Activated CD4-positive, alpha-beta memory T cell treated with anti-CD3 and anti-CD28 coated beads for 36 hours (primary cell): ENCODE measurements at regions not wholly inside any gene's neighbourhood (a gene's known extent, or its start where the extent isn't known, plus 50 kb on each side); places are given as distances from the start of the nearest gene placed in this dataset.

Experiments used
- CTCF ChIA-PET: fragments of 350-600 bp; sonication (Branson Sonifier 250); formaldehyde crosslinking; loops from one replicate; lab custom pipeline; 2021; ENCODE audit warnings: antibody characterized with exemption, inconsistent platforms; lab: Charles Lee
- POLR2A ChIA-PET: fragments of 350-600 bp; sonication (Branson Sonifier 250); formaldehyde crosslinking; loops from one replicate; lab custom pipeline; 2021; ENCODE audit warnings: antibody characterized with exemption; lab: Charles Lee
- DNase-seq: peaks from one replicate; pipeline ENCODE4 v3.0.0-alpha.2; 2020
- H3K27ac Mint-ChIP-seq: one replicate; pipeline ENCODE4 v1.8.0; 2021; ENCODE audit warnings: mixed read lengths
- H3K27me3 Mint-ChIP-seq: one replicate; pipeline ENCODE4 v1.8.0; 2021; ENCODE audit warnings: mixed read lengths
- H3K36me3 Mint-ChIP-seq: one replicate; pipeline ENCODE4 v1.8.0; 2021; ENCODE audit warnings: mixed read lengths
- H3K4me1 Mint-ChIP-seq: one replicate; pipeline ENCODE4 v1.8.0; 2021; ENCODE audit warnings: low read depth, mixed read lengths
- H3K4me3 Mint-ChIP-seq: one replicate; pipeline ENCODE4 v1.8.0; 2021; ENCODE audit warnings: mild to moderate bottlenecking, mixed read lengths
- H3K9me3 Mint-ChIP-seq: one replicate; pipeline ENCODE4 v1.8.0; 2021; ENCODE audit warnings: mixed read lengths
- intact Hi-C: fragments of 100-400 bp; cut with micrococcal nuclease; formaldehyde crosslinking; loops from one replicate; pipeline ENCODE4 v1.15.1; 2023

DNA sequence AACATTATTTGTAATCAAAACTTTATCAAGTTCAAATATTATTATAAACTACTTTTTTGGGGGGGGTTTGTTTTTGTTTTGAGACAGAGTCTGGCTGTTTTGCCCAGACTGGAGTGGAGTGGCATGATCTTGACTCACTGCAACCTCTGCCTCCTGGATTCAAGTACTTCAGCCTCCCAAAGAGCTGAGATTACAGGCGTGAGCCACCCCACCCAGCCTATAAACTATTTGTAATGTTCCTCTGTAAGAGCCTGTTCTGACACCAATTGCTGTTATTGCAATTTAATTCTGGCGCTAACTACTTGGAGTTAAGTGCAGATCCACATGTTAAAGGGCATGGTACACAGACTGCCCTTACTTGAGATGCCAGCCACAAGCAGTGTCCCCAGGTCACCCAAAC is 478.1 kb upstream of the NRP1 start:
- H3K36me3 Mint-ChIP-seq = no peaks in the 10 kb centered on the region
- no peaks in the 10 kb centered on the region for H3K27me3 Mint-ChIP-seq
- H3K27ac Mint-ChIP-seq = no peak overlapping the region
- no peaks in the 10 kb centered on the region for H3K4me1 Mint-ChIP-seq
- intact Hi-C loops = no loop called here
- no peak overlapping the region for H3K4me3 Mint-ChIP-seq
- no peak for DNase-seq
- POLR2A ChIA-PET = no interaction called here
- CTCF ChIA-PET = interaction anchor here (0.7 to 1.4 kb wide), 3 partner anchors 19 to 619 kb away, joined by 3 read pairs; no protein-coding TSS in a partner anchor
- H3K9me3 Mint-ChIP-seq = no peaks in the 10 kb centered on the region

DNA sequence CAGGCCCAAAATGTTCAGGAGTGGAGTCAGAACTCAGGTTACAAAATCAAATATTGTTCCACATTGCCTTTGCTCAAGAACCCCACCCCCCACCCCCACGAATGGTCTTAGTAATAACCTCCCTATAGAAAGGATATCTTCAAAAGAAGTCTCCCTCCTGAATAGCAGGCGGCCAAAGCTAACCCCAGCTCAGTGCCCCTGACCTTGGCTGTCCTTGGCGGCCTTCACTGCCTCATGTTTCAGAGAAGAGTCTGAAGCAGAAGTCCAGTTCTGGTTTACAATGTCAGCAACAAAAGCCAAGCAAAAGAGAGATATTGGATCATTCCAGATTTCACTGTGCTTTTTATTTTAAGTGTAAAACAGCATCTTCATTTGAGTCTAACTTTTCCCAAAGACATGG is 476.5 kb upstream of the NRP1 start:
- Mint-ChIP-seq H3K36me3 (no peaks in the 10 kb centered on the region), H3K9me3 (no peaks in the 10 kb centered on the region), H3K27ac (no peak overlapping the region), H3K27me3 (no peaks in the 10 kb centered on the region), H3K4me1 (no peaks in the 10 kb centered on the region), H3K4me3 (no peak overlapping the region)
- intact Hi-C loops = no loop called here
- CTCF ChIA-PET = no interaction called here
- DNase-seq = no peak
- POLR2A ChIA-PET = no interaction called here

GRCh38 chr10:33809732-33810131 is 475.3 kb upstream of the NRP1 start:
- intact Hi-C loops = no loop called here
- POLR2A ChIA-PET = no interaction called here
- DNase-seq = no peak
- H3K36me3 Mint-ChIP-seq = no peaks in the 10 kb centered on the region
- H3K27ac Mint-ChIP-seq = no peak overlapping the region
- CTCF ChIA-PET = interaction anchor here (1.1 kb wide), 1 partner anchor 8 kb away, joined by 3 read pairs; no protein-coding TSS in a partner anchor
- H3K4me3 Mint-ChIP-seq = no peak overlapping the region
- no peaks in the 10 kb centered on the region for H3K9me3 Mint-ChIP-seq
- no peaks in the 10 kb centered on the region for H3K4me1 Mint-ChIP-seq
- no peaks in the 10 kb centered on the region for H3K27me3 Mint-ChIP-seq

DNA sequence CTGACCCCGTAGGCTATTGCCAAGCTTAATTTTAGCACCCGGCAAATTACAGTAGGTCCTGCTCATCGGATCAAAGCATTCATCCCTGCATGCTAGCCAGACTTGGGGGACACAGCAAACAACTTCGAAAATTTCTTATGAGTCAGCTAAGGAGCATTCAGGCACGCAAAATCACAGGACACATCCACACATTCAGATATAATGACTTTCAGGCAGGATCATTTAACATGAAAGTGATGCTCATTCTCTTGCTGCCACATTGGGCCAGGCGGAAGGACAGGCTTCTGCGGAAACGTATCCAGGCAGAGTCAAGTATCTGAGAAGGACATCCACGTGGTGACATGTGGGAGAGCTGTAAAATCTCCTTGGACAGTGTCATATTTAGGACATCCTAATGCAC is 474.0 kb upstream of the NRP1 start:
- no peaks in the 10 kb centered on the region for H3K9me3 Mint-ChIP-seq
- H3K4me1 Mint-ChIP-seq = no peaks in the 10 kb centered on the region
- ChIA-PET CTCF (interaction anchor here (1.1 kb wide), 1 partner anchor 9 kb away, joined by 3 read pairs; no protein-coding TSS in a partner anchor), POLR2A (no interaction called here)
- H3K27ac Mint-ChIP-seq = no peak overlapping the region
- no peak overlapping the region for H3K4me3 Mint-ChIP-seq
- no peaks in the 10 kb centered on the region for H3K36me3 Mint-ChIP-seq
- intact Hi-C loops = no loop called here
- H3K27me3 Mint-ChIP-seq = no peaks in the 10 kb centered on the region
- DNase-seq = no peak

DNA sequence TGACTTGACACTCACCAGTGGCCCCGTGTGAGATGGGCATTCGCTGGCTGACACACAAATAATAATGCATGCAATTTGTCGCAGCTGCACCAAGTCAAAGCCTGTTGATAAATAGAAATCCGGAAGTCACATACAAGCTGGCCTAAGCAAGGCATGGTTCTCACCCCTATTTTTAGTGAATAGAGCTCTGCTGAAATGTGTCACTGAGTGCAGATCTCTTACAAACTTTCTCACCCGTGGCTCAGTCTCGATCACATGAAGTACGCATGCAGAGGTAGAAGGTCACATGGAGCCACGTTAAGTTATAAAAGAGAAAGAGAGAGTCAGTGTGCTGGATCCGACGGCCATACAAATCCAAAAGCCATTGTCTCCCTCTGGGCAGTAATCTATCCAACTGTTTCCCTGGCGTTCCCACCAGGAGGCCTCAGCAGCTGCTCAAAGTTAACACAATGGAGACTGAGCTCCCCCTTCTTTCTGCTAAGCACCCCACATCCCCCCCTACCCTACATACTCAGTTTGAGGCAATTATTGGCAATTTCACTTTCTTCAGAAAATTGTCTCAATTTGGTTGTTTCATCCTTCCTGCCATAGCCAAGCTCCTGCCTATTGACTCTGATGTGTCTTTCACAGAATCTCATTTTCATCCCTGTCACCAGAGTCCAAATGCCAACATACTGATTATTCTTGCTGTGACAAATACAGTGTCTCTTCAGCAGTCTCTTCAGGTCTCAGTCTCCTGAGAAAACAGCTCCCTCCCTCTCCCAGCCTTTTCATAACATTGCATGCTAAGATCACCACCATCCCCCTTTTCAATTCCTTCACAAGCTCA is 473.3 kb upstream of the NRP1 start:
- H3K27me3 Mint-ChIP-seq = no peaks in the 10 kb centered on the region
- DNase-seq = no peak
- no peaks in the 10 kb centered on the region for H3K9me3 Mint-ChIP-seq
- ChIA-PET POLR2A (no interaction called here), CTCF (interaction anchor here (1.3 kb wide), 1 partner anchor 474 kb away, joined by 3 read pairs; the partner anchor contains the start of gene NRP1)
- H3K36me3 Mint-ChIP-seq = no peaks in the 10 kb centered on the region
- H3K27ac Mint-ChIP-seq = no peak overlapping the region
- H3K4me3 Mint-ChIP-seq = no peak overlapping the region
- intact Hi-C loops = no loop called here
- H3K4me1 Mint-ChIP-seq = no peaks in the 10 kb centered on the region

GRCh38 chr10:33805831-33806230 is 471.4 kb upstream of the NRP1 start:
- POLR2A ChIA-PET = no interaction called here
- H3K36me3 Mint-ChIP-seq = no peaks in the 10 kb centered on the region
- no peaks in the 10 kb centered on the region for H3K27me3 Mint-ChIP-seq
- CTCF ChIA-PET = no interaction called here
- no peak for DNase-seq
- no peak overlapping the region for H3K27ac Mint-ChIP-seq
- intact Hi-C loops = no loop called here
- H3K4me3 Mint-ChIP-seq = no peak overlapping the region
- H3K4me1 Mint-ChIP-seq = no peaks in the 10 kb centered on the region
- no peaks in the 10 kb centered on the region for H3K9me3 Mint-ChIP-seq

- POLR2A ChIA-PET = no interaction called here
- no peaks in the 10 kb centered on the region for H3K36me3 Mint-ChIP-seq
- intact Hi-C loops = no loop called here
- H3K4me3 Mint-ChIP-seq = no peak overlapping the region
- no peaks in the 10 kb centered on the region for H3K27me3 Mint-ChIP-seq
- no peaks in the 10 kb centered on the region for H3K4me1 Mint-ChIP-seq
- CTCF ChIA-PET = no interaction called here
- no peak for DNase-seq
- H3K27ac Mint-ChIP-seq = no peak overlapping the region
- H3K9me3 Mint-ChIP-seq = no peaks in the 10 kb centered on the region
These were observed 470.1 kb upstream of the NRP1 start for GRCh38 chr10:33804584-33804983.

DNA sequence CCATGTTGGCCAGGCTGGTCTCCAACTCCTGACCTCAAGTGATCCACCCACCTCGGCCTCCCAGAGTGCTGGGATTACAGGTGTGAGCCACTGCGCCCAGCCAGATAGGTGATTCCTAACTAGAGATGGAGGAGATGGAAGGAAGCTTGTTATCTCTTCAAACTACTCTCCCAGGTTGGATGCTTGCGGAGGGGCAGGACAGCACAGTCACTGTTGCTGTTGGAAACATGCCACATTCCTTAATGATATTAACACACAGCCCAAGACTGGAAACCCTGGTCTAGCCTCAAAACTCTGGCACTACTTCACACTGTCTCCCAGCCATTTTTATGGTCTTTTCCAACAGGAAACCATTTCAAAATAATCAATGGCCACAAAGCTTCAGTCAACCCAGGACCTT is 468.8 kb upstream of the NRP1 start:
- CTCF ChIA-PET = no interaction called here
- Mint-ChIP-seq H3K27ac (no peak overlapping the region), H3K9me3 (no peaks in the 10 kb centered on the region), H3K36me3 (no peaks in the 10 kb centered on the region), H3K4me1 (no peaks in the 10 kb centered on the region), H3K4me3 (no peak overlapping the region), H3K27me3 (no peaks in the 10 kb centered on the region)
- POLR2A ChIA-PET = interaction anchor here (0.6 kb wide), 1 partner anchor 75 kb away, joined by 3 read pairs; no protein-coding TSS in a partner anchor
- no peak for DNase-seq
- intact Hi-C loops = no loop called here

DNA sequence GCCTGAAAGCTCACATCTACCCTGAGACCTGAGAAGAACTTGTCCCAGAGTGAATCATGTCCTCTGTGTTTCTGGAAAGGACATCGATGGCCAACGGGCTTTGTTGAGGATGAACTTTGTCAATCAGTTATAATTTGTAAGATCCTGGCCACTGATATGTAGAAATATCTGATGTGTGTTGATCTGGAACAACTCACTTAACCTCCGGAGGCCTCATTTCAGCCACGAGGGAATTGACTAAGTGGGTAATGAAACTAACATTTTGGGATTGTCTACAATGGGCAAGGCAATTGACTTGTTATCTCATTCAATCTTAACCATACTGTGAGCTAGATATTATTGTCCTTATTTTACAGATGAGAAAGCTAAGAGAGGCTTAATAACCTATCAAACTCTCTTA is 468.1 kb upstream of the NRP1 start:
- Mint-ChIP-seq H3K4me1 (no peaks in the 10 kb centered on the region), H3K4me3 (no peak overlapping the region), H3K27me3 (no peaks in the 10 kb centered on the region), H3K9me3 (no peaks in the 10 kb centered on the region), H3K36me3 (no peaks in the 10 kb centered on the region), H3K27ac (no peak overlapping the region)
- DNase-seq = no peak
- intact Hi-C loops = no loop called here
- CTCF ChIA-PET = no interaction called here
- POLR2A ChIA-PET = no interaction called here

DNA sequence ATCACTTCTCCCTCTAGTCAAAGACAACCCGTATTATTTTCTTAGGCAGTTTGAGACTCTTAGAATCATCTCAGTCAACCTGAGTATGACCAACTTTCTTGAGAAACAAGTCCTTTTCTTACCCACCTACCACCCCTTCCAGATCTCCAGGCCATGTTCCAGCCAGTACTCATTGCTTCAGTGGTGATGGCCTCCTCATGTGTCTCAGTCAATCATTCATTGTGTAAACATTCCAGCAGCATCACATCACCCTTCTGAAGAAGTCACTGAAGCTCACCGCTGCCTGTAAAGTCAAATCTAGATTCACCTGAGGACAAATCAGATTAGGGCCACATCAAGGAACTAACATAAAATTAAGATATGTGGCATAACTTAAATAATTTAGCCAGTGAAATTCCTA is 467.2 kb upstream of the NRP1 start:
- no peaks in the 10 kb centered on the region for H3K27me3 Mint-ChIP-seq
- CTCF ChIA-PET = no interaction called here
- no peaks in the 10 kb centered on the region for H3K4me1 Mint-ChIP-seq
- POLR2A ChIA-PET = no interaction called here
- intact Hi-C loops = no loop called here
- H3K9me3 Mint-ChIP-seq = no peaks in the 10 kb centered on the region
- H3K36me3 Mint-ChIP-seq = no peaks in the 10 kb centered on the region
- H3K4me3 Mint-ChIP-seq = no peak overlapping the region
- DNase-seq = no peak
- H3K27ac Mint-ChIP-seq = no peak overlapping the region

DNA sequence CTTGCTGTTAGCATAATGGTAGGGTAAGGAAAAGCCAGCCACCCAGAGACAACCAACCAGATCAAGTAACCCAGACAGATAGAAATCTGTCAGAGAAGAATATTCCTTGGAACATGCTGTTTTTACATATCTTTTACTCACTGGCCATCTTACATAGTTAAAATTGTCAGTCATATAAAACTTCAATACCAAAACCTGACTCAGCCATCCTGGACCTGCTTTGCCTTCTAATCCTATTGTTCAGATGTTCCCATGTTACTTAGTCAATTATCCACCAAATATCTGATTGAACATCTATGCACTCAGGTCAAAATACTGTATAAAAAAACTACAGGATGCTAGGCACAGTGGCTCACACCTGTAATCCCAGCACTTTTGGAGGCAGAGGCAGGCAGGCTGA is 466.5 kb upstream of the NRP1 start:
- no peaks in the 10 kb centered on the region for H3K9me3 Mint-ChIP-seq
- no peaks in the 10 kb centered on the region for H3K27me3 Mint-ChIP-seq
- no peak overlapping the region for H3K4me3 Mint-ChIP-seq
- DNase-seq = no peak
- no peak overlapping the region for H3K27ac Mint-ChIP-seq
- H3K4me1 Mint-ChIP-seq = no peaks in the 10 kb centered on the region
- ChIA-PET POLR2A (no interaction called here), CTCF (no interaction called here)
- intact Hi-C loops = no loop called here
- no peaks in the 10 kb centered on the region for H3K36me3 Mint-ChIP-seq

DNA sequence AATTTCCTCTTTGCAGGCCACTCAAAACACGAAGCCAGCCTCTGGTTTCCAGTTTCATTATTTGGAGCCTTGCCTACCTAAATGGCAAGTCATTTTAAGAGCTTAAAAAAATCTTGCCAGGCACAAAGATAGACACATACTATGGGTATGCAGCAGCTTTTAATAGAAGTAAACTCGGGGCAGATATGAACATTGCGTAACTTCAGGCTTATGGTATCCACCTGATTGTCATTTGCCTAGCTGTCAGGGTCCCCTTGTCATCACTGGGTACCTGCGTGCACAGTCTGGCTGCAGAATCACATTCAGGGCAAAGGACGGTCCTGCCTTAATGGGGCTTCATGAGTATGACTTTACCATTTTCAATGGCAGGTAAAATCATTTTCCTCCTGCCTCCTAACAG is 466.1 kb upstream of the NRP1 start:
- H3K4me3 Mint-ChIP-seq = no peak overlapping the region
- H3K9me3 Mint-ChIP-seq = no peaks in the 10 kb centered on the region
- no peaks in the 10 kb centered on the region for H3K36me3 Mint-ChIP-seq
- intact Hi-C loops = no loop called here
- ChIA-PET POLR2A (no interaction called here), CTCF (no interaction called here)
- no peaks in the 10 kb centered on the region for H3K27me3 Mint-ChIP-seq
- H3K4me1 Mint-ChIP-seq = no peaks in the 10 kb centered on the region
- no peak for DNase-seq
- H3K27ac Mint-ChIP-seq = no peak overlapping the region

GRCh38 chr10:33799944-33800323 is 465.5 kb upstream of the NRP1 start:
- POLR2A ChIA-PET = no interaction called here
- Mint-ChIP-seq H3K27me3 (no peaks in the 10 kb centered on the region), H3K36me3 (no peaks in the 10 kb centered on the region), H3K27ac (no peak overlapping the region), H3K4me3 (no peak overlapping the region), H3K4me1 (no peaks in the 10 kb centered on the region), H3K9me3 (no peaks in the 10 kb centered on the region)
- DNase-seq = no peak
- intact Hi-C loops = no loop called here
- CTCF ChIA-PET = no interaction called here
